GM18526 (cell line): ENCODE measurements at regions not wholly inside any gene's neighbourhood (a gene's known extent, or its start where the extent isn't known, plus 50 kb on each side); places are given as distances from the start of the nearest gene placed in this dataset.

ENCODE experiments used
- POLR2A ChIP-seq: IDR thresholded peaks from 3 replicates; pipeline ENCODE4 v1.6.1; 2011; ENCODE audit not compliant: insufficient read length; ENCODE audit errors: extremely low read depth

GRCh38 chr1:23619299-23620188, 60.2 kb upstream of the ID3 start:
- TF ChIP-seq POLR2A, result peak; percentile 24

GRCh38 chr1:23618586-23619083, 59.3 kb upstream of the ID3 start:
- TF ChIP-seq POLR2A, result no peak

GRCh38 chr1:23617084-23617521, 57.8 kb upstream of the ID3 start:
- TF ChIP-seq POLR2A, result no peak

DNA sequence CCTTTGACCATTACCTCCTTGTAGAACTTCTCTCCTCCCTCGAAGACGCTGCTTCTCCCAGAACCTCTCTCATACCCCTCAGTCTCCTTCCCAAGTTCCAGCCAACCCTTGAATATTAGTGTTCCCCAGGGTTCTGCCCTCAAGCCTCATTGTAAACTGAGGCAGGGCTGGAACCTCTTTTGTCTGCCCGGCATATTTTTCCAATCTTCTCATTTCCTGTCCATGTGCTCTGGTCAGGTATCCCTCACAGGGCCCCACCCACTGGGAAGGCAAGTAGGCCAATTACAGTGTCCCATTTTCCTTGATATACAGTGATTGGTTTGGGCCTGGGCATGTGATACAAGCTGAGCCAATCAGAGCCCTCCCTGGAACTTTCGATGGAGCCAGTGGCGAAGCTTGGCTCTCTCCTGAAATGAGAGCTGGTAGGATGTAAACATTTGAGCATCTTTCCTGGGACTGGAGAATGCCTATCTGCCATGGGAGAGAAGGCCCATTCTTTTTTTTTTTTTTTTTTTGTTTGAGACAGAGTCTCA, 57.1 kb upstream of the ID3 start:
- TF ChIP-seq POLR2A, result no peak

DNA sequence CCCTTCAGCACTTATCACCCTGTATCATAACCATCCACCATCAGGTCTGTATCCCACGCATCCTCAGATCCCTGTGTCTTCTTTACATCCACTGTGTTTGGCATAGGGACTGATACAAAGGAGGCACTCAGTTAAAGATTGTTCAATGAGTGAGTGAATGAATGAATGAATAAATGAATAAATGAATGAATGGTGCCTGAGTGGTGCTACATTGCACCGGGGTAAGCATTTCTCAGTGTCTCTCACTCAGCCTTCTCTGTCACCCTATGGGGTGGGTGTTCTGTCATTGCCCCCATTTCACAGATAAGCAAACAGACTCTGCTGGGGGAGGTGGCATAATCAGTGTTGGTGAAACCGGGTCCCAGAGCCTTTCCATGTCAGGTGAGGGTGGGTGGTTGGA, 56.6 kb upstream of the ID3 start:
- no peak for TF ChIP-seq POLR2A

- no peak for TF ChIP-seq POLR2A
These were observed 56.1 kb upstream of the ID3 start for GRCh38 chr1:23615423-23615822.

- no peak for TF ChIP-seq POLR2A
These were observed 54.8 kb upstream of the ID3 start for GRCh38 chr1:23614032-23614660.

DNA sequence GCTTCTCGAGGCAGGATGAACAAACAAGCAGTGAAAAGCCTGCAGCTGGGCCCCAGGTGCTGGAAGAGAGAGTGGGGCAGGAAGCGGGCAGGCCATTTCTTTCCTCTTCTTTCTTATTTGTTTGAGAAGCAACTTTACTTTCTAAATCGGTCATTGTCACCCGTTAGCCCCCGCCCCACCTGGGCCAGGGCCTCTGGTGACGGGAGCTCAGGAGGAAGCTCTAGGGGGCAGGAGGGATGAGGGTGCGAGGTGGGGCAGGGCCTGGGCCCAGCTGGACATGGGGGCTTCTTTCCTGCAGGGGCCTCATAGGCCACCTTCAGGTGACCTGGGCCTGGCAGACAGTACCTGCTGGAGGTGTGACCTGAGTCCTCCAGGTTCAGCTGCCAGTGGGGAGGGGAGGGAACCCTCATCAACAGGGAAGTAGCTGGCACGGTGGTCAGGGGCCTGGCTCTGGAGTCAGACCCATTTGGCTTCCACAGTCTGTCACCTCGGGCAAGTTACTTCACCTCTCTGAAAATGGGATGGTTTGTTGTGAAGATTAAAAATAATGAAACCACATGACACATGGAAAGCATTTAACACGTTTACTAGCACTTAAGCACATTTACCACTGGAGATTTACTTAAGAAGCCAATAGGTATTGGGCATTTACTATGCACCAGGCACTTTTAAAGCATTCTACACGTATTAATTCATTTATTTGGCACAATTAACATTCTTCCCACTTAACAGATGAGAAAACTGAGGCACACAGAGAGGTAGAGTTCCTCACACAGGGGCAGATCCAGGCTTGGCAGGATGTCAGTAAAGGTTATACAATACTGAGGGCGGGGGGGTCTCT, 54.1 kb upstream of the ID3 start:
- no peak for TF ChIP-seq POLR2A

- no peak for TF ChIP-seq POLR2A
These were observed 52.5 kb upstream of the ID3 start for GRCh38 chr1:23611601-23612327.

- no peak for TF ChIP-seq POLR2A
These were observed 51.4 kb upstream of the ID3 start for GRCh38 chr1:23610677-23611076.

- TF ChIP-seq POLR2A, result no peak
These were observed 50.7 kb upstream of the ID3 start for GRCh38 chr1:23609971-23610370.
